C4-2B (cell line): ENCODE measurements at regions not wholly inside any gene's neighbourhood (a gene's known extent, or its start where the extent isn't known, plus 50 kb on each side); places are given as distances from the start of the nearest gene placed in this dataset.

ENCODE experiments used
- CTCF ChIP-seq: fragments of 450-650 bp; conservative IDR thresholded peaks from 2 replicates; pipeline ENCODE4 v1.5.1; 2017; ENCODE audit warnings: mild to moderate bottlenecking
- ZFX ChIP-seq: fragments of 450-650 bp; IDR thresholded peaks from 2 replicates; pipeline ENCODE4 v1.6.1; 2017

GRCh38 chr1:100629391-100629790 is 90.2 kb upstream of the VCAM1 start:
- no peak for TF ChIP-seq CTCF
- TF ChIP-seq ZFX = no peak
